ENCODE measurements at regions not wholly inside any gene's neighbourhood (a gene's known extent, or its start where the extent isn't known, plus 50 kb on each side); places are given as distances from the start of the nearest gene placed in this dataset.
"Not testable (repeated sequence)": the region's sequence is repeated elsewhere in the genome, so short reads cannot be mapped to it uniquely, and the experiment has no call there.

GRCh38 chrY:26366091-26366490 is 744.2 kb downstream of the CDY1 start:
- TF ChIP-seq, protein P1, sequence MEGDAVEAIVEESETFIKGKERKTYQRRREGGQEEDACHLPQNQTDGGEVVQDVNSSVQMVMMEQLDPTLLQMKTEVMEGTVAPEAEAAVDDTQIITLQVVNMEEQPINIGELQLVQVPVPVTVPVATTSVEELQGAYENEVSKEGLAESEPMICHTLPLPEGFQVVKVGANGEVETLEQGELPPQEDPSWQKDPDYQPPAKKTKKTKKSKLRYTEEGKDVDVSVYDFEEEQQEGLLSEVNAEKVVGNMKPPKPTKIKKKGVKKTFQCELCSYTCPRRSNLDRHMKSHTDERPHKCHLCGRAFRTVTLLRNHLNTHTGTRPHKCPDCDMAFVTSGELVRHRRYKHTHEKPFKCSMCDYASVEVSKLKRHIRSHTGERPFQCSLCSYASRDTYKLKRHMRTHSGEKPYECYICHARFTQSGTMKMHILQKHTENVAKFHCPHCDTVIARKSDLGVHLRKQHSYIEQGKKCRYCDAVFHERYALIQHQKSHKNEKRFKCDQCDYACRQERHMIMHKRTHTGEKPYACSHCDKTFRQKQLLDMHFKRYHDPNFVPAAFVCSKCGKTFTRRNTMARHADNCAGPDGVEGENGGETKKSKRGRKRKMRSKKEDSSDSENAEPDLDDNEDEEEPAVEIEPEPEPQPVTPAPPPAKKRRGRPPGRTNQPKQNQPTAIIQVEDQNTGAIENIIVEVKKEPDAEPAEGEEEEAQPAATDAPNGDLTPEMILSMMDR (conservative IDR thresholded peaks at IDR 0.05) = not testable (repeated sequence)
- not testable (repeated sequence) for TF ChIP-seq EZH2 (IDR thresholded peaks at IDR 0.05; ENCODE audit: low read depth)
